ENCODE measurements at regions not wholly inside any gene's neighbourhood (a gene's known extent, or its start where the extent isn't known, plus 50 kb on each side); places are given as distances from the start of the nearest gene placed in this dataset.
"Not testable (repeated sequence)": the region's sequence is repeated elsewhere in the genome, so short reads cannot be mapped to it uniquely, and the experiment has no call there.

DNA sequence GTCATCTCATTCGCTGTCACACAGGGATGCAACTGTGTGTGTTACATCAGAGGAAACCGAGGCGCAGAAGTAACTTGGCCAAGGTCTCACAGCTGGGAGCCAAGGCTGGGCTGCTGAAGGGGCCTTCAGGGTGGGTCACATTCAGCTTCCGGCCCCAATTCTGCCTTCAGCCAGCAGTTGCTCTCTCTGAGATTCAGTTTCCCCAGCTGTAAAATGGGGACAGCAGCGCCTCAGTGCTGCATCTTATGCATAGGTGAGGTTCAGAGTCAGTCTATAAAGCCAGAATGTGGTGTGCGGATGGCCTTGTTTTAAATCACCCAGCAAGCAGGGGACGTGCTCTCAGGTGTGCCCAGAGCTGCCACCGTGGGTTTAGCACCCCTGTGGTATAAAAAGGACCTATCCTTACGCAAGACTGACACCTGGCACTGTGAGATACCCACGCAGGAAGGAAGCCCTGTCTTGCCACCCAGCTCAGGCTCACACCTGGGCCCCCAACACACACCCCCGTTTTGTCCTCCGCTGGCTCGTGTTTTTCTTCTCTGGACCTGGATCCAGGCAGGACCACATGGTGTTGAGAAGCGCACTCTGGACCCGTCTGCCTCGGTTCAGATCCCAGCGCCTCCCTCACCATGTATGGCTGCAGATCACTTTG, 94.6 kb upstream of the GSE1 start:
- no peak for TF ChIP-seq CTCF (IDR thresholded peaks at IDR 0.05)
- H3K27ac ChIP-seq, result no peak overlapping the region

DNA sequence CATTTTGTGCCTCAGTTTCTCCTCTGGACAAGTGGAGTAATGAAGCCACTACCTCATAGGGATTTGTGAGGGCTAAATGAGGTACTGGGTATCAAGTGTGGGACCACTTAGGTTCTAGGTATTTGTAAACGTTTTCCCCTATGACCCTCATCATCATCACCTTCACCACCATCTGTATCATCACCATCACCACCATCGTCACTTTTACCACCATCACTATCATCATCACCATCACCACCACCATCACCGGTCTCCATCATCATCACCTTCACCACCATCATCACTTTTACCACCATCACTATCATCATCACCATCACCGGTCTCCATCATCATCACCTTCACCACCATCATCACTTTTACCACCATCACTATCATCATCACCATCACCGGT, 94.1 kb upstream of the GSE1 start:
- not testable (repeated sequence) for H3K27ac ChIP-seq; H3K27me3 ChIP-seq; H3K36me3 ChIP-seq; H3K4me3 ChIP-seq (ENCODE audit: low read depth in 1 of 2, low read length in 1 of 2); H3K9me3 ChIP-seq
- H3K4me1 ChIP-seq (ENCODE audit: control insufficient read depth in 1 of 2, insufficient read depth in 1 of 2, low read depth in 1 of 2, low read length in 1 of 2), result peaks cover 20 to 26% of the 10 kb centered on the region in 2 experiments

More for the DNA sequence above, 94.6 kb upstream of the GSE1 start:
- H3K4me1 ChIP-seq (ENCODE audit: control insufficient read depth in 1 of 2, insufficient read depth in 1 of 2, low read depth in 1 of 2, low read length in 1 of 2), result peaks cover 15 to 21% of the 10 kb centered on the region in 2 experiments
- H3K9me3 ChIP-seq, result no peaks in the 10 kb centered on the region
- H3K36me3 ChIP-seq, result no peaks in the 10 kb centered on the region
- no peak overlapping the region for H3K4me3 ChIP-seq (ENCODE audit: low read depth in 1 of 2, low read length in 1 of 2)
- H3K27me3 ChIP-seq, result no peaks in the 10 kb centered on the region

DNA sequence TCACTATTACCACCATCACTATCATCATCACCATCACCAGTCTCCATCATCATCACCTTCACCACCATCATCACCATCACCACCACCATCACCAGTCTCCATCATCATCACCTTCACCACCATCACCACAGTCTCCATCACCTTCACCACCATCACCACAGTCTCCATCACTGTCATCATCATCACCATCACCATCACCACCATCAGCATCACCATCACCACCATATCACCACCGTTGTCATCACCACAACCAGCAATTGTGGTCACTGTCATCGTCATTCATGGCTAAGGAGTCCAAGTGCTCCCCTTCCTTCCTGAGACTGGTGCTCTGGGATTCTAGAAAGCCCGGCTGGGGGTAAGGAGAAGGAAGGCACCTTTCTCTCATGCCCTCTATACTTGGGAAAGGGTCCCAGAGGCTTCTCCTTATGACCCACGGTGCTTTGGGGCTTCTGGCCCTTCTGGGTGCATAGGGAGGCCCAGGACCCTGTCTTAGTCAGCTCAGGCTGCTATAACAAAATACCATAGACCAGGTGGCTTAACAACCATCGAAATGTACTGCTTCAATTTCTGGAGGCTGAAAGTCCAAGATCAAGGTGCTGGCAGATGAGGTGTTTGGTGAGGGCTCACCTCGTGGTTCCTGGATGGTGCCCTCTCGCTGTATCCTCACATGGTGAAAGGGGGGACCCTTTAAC, 93.4 kb upstream of the GSE1 start:
- Histone ChIP-seq H3K9me3 (no peaks in the 10 kb centered on the region), H3K36me3 (no peaks in the 10 kb centered on the region), H3K27me3 (no peaks in the 10 kb centered on the region), H3K4me3 (ENCODE audit: low read depth in 1 of 2, low read length in 1 of 2) (no peak overlapping the region), H3K27ac (no peak overlapping the region), H3K4me1 (ENCODE audit: control insufficient read depth in 1 of 2, insufficient read depth in 1 of 2, low read depth in 1 of 2, low read length in 1 of 2) (peaks cover 26 to 32% of the 10 kb centered on the region in 2 experiments)
- no peak for TF ChIP-seq CTCF (IDR thresholded peaks at IDR 0.05)

DNA sequence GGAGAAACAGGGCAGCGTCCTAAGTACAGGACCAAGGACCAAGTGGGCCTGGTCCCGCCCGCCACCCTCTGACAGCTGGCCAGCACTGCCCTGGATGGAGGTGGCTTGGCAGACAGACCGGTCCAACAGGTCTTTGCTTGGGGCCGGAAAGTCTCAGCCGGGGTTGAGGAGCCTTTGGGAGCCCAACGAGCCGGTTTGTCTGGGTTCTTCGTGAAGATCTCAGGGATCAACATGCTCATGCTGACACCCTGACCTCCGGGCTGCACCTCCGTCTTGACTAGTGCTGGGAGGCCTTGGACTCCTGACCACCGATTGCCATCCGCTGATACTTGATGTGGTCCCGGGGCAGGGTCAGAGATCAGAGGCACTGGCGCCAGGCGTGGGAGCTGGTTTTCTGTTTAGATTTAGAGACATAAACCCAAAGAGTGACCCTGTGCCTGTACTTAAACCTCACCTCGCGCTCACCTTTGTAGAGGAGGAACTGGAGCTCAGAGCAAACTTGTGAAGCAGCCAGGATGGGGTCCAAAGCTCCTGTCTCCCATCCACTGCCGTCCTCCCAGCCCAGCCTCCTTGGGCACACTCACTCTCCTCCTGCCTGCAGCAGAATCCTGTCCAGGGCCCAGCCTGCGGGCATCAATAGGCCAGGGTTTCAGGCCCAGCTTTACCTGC, 92.1 kb upstream of the GSE1 start:
- H3K27me3 ChIP-seq, result no peaks in the 10 kb centered on the region
- no peak overlapping the region for H3K4me3 ChIP-seq (ENCODE audit: low read depth in 1 of 2, low read length in 1 of 2)
- no peaks in the 10 kb centered on the region for H3K36me3 ChIP-seq
- TF ChIP-seq CTCF (IDR thresholded peaks at IDR 0.05), result no peak
- H3K27ac ChIP-seq, result no peak overlapping the region
- peaks cover 39 to 45% of the 10 kb centered on the region in 2 experiments for H3K4me1 ChIP-seq (ENCODE audit: control insufficient read depth in 1 of 2, insufficient read depth in 1 of 2, low read depth in 1 of 2, low read length in 1 of 2)
- H3K9me3 ChIP-seq, result no peaks in the 10 kb centered on the region

GRCh38 chr16:85521552-85522307, 91.4 kb upstream of the GSE1 start:
- no peaks in the 10 kb centered on the region for H3K36me3 ChIP-seq
- no peaks in the 10 kb centered on the region for H3K9me3 ChIP-seq
- no peaks in the 10 kb centered on the region for H3K27me3 ChIP-seq
- no peak overlapping the region for H3K27ac ChIP-seq
- peaks cover 44 to 45% of the 10 kb centered on the region in 2 experiments for H3K4me1 ChIP-seq (ENCODE audit: control insufficient read depth in 1 of 2, insufficient read depth in 1 of 2, low read depth in 1 of 2, low read length in 1 of 2)
- H3K4me3 ChIP-seq (ENCODE audit: low read depth in 1 of 2, low read length in 1 of 2), result no peak overlapping the region
- no peak for TF ChIP-seq CTCF (IDR thresholded peaks at IDR 0.05)
